ENCODE measurements at regions not wholly inside any gene's neighbourhood (a gene's known extent, or its start where the extent isn't known, plus 50 kb on each side); places are given as distances from the start of the nearest gene placed in this dataset.

DNA sequence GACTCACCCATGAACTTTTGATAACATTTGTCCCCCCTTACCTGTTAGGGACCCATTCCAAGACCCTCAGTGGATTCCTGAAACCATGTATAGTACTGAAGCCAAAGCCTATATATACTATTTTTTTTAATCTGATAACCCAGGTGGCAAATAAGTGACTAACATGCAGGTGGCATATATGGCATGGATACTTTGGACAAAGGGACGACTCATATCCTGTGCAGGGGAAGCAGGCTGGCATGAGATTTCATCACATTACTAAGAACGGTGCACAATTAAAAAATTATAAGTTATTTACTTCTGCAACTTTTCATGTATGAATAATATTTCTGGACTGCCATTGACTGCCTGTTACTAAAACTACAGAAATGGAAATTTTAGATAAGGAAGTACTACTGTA lies 880.1 kb upstream of the FBXO33 start:
- ATAC-seq: peak; percentile 58; the same call in 1 of the 2 replicates
- H3K9me3 ChIP-seq (ENCODE audit: control insufficient read depth in 1 of 2, insufficient read depth in 1 of 2, low read depth in 1 of 2, low read length in 2 of 2): no peaks in the 10 kb centered on the region
- intact Hi-C loops (cut with micrococcal nuclease): no loop called here
- TF ChIP-seq SRF (IDR thresholded peaks at IDR 0.05; ENCODE audit: low read depth): peak; percentile 83
- no peak for TF ChIP-seq YY1 (IDR thresholded peaks at IDR 0.05; ENCODE audit: extremely low read depth, insufficient replicate concordance, low read depth, low read length)
- peak; percentile 42; the same call in 1 of the 2 replicates for TF ChIP-seq SP1 (IDR thresholded peaks at IDR 0.05; ENCODE audit: low read depth)
- no peak for TF ChIP-seq EGR1 (IDR thresholded peaks at IDR 0.05; ENCODE audit: low read depth)
- TF ChIP-seq RAD21 (IDR thresholded peaks at IDR 0.05; ENCODE audit: low read depth): no peak
- no peak for TF ChIP-seq ZNF274 (IDR thresholded peaks at IDR 0.05; ENCODE audit: low read depth, low read length)
- peak; percentile 48 for TF ChIP-seq JUND (IDR thresholded peaks at IDR 0.05)
- TF ChIP-seq, protein P1, sequence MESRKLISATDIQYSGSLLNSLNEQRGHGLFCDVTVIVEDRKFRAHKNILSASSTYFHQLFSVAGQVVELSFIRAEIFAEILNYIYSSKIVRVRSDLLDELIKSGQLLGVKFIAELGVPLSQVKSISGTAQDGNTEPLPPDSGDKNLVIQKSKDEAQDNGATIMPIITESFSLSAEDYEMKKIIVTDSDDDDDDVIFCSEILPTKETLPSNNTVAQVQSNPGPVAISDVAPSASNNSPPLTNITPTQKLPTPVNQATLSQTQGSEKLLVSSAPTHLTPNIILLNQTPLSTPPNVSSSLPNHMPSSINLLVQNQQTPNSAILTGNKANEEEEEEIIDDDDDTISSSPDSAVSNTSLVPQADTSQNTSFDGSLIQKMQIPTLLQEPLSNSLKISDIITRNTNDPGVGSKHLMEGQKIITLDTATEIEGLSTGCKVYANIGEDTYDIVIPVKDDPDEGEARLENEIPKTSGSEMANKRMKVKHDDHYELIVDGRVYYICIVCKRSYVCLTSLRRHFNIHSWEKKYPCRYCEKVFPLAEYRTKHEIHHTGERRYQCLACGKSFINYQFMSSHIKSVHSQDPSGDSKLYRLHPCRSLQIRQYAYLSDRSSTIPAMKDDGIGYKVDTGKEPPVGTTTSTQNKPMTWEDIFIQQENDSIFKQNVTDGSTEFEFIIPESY (IDR thresholded peaks at IDR 0.05; ENCODE audit: extremely low read depth, insufficient replicate concordance, low read length): no peak
- no peak for TF ChIP-seq ZFX (IDR thresholded peaks at IDR 0.05)
- TF ChIP-seq POLR2A (IDR thresholded peaks at IDR 0.05; ENCODE audit: borderline replicate concordance, extremely low read depth, insufficient read depth, insufficient read length): no peak
- TF ChIP-seq, protein P2, sequence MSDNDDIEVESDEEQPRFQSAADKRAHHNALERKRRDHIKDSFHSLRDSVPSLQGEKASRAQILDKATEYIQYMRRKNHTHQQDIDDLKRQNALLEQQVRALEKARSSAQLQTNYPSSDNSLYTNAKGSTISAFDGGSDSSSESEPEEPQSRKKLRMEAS (IDR thresholded peaks at IDR 0.05): no peak
- no peak for TF ChIP-seq CBX3 (IDR thresholded peaks at IDR 0.05; ENCODE audit: low read depth)
- TF ChIP-seq TCF7L2 (IDR thresholded peaks at IDR 0.05; ENCODE audit: borderline replicate concordance, extremely low read depth, insufficient read depth, insufficient read length): no peak
- TF ChIP-seq, protein P3, sequence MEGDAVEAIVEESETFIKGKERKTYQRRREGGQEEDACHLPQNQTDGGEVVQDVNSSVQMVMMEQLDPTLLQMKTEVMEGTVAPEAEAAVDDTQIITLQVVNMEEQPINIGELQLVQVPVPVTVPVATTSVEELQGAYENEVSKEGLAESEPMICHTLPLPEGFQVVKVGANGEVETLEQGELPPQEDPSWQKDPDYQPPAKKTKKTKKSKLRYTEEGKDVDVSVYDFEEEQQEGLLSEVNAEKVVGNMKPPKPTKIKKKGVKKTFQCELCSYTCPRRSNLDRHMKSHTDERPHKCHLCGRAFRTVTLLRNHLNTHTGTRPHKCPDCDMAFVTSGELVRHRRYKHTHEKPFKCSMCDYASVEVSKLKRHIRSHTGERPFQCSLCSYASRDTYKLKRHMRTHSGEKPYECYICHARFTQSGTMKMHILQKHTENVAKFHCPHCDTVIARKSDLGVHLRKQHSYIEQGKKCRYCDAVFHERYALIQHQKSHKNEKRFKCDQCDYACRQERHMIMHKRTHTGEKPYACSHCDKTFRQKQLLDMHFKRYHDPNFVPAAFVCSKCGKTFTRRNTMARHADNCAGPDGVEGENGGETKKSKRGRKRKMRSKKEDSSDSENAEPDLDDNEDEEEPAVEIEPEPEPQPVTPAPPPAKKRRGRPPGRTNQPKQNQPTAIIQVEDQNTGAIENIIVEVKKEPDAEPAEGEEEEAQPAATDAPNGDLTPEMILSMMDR (IDR thresholded peaks at IDR 0.05 in 2 of 3, conservative IDR thresholded peaks at IDR 0.05 in 1 of 3; ENCODE audit: borderline replicate concordance in 1 of 3, insufficient read depth in 1 of 3, low read depth in 2 of 3, low read length in 2 of 3): no peak
- TF ChIP-seq POLR2AphosphoS5 (IDR thresholded peaks at IDR 0.05; ENCODE audit: low read depth, low read length): no peak
- TF ChIP-seq ELF1 (IDR thresholded peaks at IDR 0.05; ENCODE audit: borderline replicate concordance, low read depth): no peak
- no peak for TF ChIP-seq EZH2 (IDR thresholded peaks at IDR 0.05)
- TF ChIP-seq FOSL1 (IDR thresholded peaks at IDR 0.05; ENCODE audit: low read depth): peak; percentile 68
- TF ChIP-seq, protein P4, sequence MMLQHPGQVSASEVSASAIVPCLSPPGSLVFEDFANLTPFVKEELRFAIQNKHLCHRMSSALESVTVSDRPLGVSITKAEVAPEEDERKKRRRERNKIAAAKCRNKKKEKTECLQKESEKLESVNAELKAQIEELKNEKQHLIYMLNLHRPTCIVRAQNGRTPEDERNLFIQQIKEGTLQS (IDR thresholded peaks at IDR 0.05): no peak
- TF ChIP-seq CEBPB (IDR thresholded peaks at IDR 0.05; ENCODE audit: low read depth): peak; percentile 66
- TF ChIP-seq, protein P5, sequence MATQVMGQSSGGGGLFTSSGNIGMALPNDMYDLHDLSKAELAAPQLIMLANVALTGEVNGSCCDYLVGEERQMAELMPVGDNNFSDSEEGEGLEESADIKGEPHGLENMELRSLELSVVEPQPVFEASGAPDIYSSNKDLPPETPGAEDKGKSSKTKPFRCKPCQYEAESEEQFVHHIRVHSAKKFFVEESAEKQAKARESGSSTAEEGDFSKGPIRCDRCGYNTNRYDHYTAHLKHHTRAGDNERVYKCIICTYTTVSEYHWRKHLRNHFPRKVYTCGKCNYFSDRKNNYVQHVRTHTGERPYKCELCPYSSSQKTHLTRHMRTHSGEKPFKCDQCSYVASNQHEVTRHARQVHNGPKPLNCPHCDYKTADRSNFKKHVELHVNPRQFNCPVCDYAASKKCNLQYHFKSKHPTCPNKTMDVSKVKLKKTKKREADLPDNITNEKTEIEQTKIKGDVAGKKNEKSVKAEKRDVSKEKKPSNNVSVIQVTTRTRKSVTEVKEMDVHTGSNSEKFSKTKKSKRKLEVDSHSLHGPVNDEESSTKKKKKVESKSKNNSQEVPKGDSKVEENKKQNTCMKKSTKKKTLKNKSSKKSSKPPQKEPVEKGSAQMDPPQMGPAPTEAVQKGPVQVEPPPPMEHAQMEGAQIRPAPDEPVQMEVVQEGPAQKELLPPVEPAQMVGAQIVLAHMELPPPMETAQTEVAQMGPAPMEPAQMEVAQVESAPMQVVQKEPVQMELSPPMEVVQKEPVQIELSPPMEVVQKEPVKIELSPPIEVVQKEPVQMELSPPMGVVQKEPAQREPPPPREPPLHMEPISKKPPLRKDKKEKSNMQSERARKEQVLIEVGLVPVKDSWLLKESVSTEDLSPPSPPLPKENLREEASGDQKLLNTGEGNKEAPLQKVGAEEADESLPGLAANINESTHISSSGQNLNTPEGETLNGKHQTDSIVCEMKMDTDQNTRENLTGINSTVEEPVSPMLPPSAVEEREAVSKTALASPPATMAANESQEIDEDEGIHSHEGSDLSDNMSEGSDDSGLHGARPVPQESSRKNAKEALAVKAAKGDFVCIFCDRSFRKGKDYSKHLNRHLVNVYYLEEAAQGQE (IDR thresholded peaks at IDR 0.05; ENCODE audit: low read depth): no peak
- TF ChIP-seq EZH2phosphoT487 (IDR thresholded peaks at IDR 0.05; ENCODE audit: borderline replicate concordance): no peak

More for the DNA sequence above, 880.1 kb upstream of the FBXO33 start:
- no peaks in the 10 kb centered on the region for H4K20me1 ChIP-seq (ENCODE audit: insufficient read depth)
- CTCF ChIA-PET: no interaction called here
- RAD21 ChIA-PET (ENCODE audit: low non-redundant PET in 1 of 2, low total read pairs in 2 of 2, uncharacterized antibody in 2 of 2, unreplicated experiment in 2 of 2): no interaction called here
- no peak overlapping the region for H3K9ac ChIP-seq (ENCODE audit: low read length)
- H3K79me2 ChIP-seq (ENCODE audit: insufficient read depth, low read length): no peaks in the 10 kb centered on the region
- H2AFZ ChIP-seq (ENCODE audit: low read depth, low read length, poor library complexity, severe bottlenecking): peak overlapping the region; percentile 50
- peak; percentile 58 for DNase-seq (ENCODE audit: low read depth, low spot score)
- H3K9me2 ChIP-seq (ENCODE audit: insufficient read depth): no peaks in the 10 kb centered on the region
- no TSS peak for BruUV-seq (replicated peaks)
- no peaks in the 10 kb centered on the region for H3K27me3 ChIP-seq (ENCODE audit: insufficient read depth, low read length)
- POLR2A ChIA-PET: interaction anchor here (1.3 kb wide), 1 partner anchor 11 kb away, joined by 3 read pairs; no protein-coding TSS in a partner anchor
- H3K4me2 ChIP-seq (ENCODE audit: low read length): peak overlapping the region; percentile 30
- peaks cover 3 to 10% of the 10 kb centered on the region in 2 experiments; a peak in 3 of 4 replicates for H3K4me1 ChIP-seq (ENCODE audit: control insufficient read depth in 1 of 2, insufficient read depth in 2 of 2, low read length in 2 of 2)
- no peaks in the 10 kb centered on the region for H3K36me3 ChIP-seq (ENCODE audit: control insufficient read depth in 1 of 2, insufficient read depth in 2 of 2, low read length in 2 of 2)
- no peak overlapping the region for H3K27ac ChIP-seq (ENCODE audit: low read depth, low read length)
- H3K4me3 ChIP-seq (replicated peaks in 1 of 2; ENCODE audit: low read depth in 1 of 2, low read length in 2 of 2): no peak overlapping the region
